ENCODE measurements at regions not wholly inside any gene's neighbourhood (a gene's known extent, or its start where the extent isn't known, plus 50 kb on each side); places are given as distances from the start of the nearest gene placed in this dataset.
"Not testable (repeated sequence)": the region's sequence is repeated elsewhere in the genome, so short reads cannot be mapped to it uniquely, and the experiment has no call there.

DNA sequence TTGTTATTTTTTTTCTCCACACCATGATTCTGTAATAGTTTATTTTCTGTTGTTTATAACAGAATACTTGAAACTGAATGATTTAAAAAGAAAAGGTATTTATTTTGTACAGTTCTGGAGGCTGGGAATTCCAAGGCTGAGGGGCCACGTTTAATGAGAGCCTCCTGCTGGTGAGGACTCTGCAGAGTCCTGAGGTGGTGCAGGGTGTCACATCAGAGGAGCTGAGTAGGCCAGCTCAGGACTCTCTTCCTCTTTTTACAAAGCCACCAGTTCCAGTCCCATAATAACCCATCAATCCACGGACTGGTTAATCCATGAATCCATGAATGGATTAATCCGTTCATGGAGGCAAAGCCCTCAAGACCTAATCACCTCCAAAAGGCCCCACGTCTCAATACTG, 71.6 kb downstream of the TFAP2A start:
- no peaks in the 10 kb centered on the region for H3K4me1 Mint-ChIP-seq (ENCODE audit: low read depth)
- no peaks in the 10 kb centered on the region for H3K27me3 Mint-ChIP-seq
- H3K36me3 Mint-ChIP-seq, result no peaks in the 10 kb centered on the region

DNA sequence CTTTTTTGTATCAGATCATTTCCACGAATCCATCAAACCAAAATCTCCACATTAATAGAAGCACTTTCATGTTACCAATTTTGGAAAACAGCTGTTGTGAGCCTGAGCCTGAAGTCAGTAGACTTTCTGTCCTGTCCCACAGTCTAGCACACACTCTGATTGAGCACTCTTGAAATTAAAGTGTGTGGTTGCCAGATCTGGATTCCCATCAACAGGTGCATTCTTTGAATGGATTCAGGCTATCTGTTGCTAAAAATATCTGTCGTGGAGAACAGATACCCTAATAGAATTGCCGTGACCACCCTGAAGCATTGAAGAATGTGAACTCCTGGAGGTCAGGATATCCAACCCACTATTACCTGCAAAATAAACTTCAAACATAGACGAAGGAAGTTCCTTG, 73.3 kb downstream of the TFAP2A start:
- Mint-ChIP-seq H3K27me3 (peaks cover 1% of the 10 kb centered on the region), H3K4me1 (ENCODE audit: low read depth) (no peaks in the 10 kb centered on the region), H3K27ac (no peak overlapping the region), H3K9me3 (ENCODE audit: low read depth) (no peaks in the 10 kb centered on the region), H3K4me3 (no peak overlapping the region), H3K36me3 (no peaks in the 10 kb centered on the region)

More for the DNA sequence above, 71.6 kb downstream of the TFAP2A start:
- Mint-ChIP-seq H3K9me3 (ENCODE audit: low read depth) (no peaks in the 10 kb centered on the region), H3K27ac (no peak overlapping the region), H3K4me3 (no peak overlapping the region)

DNA sequence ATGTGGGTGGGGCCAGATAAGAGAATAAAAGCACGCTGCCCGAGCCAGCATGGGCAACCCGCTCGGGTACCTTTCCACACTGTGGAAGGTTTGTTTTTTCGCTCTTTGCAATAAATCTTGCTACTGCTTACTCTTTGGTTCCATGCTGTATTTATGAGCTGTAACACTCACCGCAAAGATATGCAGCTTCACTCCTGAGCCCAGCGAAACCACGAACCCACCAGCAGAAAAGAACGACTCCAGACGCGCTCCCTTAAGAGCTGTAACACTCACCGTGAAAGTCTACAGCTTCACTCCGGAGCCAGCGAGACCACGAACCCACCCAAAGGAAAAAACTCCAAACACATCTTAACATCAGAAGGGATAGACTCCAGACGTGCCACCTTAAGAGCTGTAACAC, 76.7 kb downstream of the TFAP2A start:
- no peaks in the 10 kb centered on the region for H3K4me1 Mint-ChIP-seq (ENCODE audit: low read depth)
- H3K36me3 Mint-ChIP-seq, result no peaks in the 10 kb centered on the region

DNA sequence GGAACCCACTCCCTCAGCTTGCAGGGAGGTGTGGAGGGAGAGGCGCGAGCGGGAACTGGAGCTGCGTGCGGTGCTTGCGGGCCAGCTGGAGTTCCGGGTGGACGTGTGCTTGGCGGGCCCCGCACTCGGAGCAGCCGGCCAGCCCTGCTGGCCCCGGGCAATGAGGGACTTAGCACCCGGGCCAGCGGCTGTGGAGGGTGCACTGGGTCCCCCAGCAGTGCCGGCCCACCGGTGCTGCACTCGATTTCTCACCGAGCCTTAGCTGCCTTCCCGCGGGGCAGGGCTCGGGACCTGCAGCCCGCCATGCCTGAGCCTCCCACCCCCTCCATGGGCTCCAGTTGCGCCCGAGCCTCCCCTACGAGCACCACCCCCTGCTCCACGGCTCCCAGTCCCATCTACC, 77.5 kb downstream of the TFAP2A start:
- H3K36me3 Mint-ChIP-seq; H3K27me3 Mint-ChIP-seq; H3K4me3 Mint-ChIP-seq; H3K27ac Mint-ChIP-seq; H3K9me3 Mint-ChIP-seq (ENCODE audit: low read depth); H3K4me1 Mint-ChIP-seq (ENCODE audit: low read depth): not testable (repeated sequence)

More for the DNA sequence above, 76.7 kb downstream of the TFAP2A start:
- Mint-ChIP-seq H3K27me3 (peaks cover 1% of the 10 kb centered on the region), H3K4me3 (no peak overlapping the region), H3K27ac (no peak overlapping the region), H3K9me3 (ENCODE audit: low read depth) (no peaks in the 10 kb centered on the region)

DNA sequence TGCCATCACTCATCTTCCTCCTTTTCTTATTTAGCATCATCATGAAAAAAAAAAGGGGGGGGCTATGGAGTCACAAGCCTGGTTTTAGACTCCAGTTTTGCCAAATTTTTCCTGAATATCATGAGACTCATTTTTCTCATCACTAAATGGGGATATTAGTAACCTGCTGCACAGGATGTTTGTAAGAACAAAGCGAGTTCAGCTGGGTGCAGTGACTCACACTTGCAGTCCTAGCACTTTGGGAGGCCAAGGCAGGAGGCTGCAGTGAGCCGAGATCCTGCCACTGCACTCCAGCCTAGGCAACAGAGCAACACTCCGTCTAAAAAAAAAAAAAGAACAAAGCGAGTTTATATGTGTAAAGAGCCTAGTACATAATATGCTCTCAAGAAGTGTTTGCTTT, 82.8 kb downstream of the TFAP2A start:
- Mint-ChIP-seq H3K27me3 (peaks cover 1% of the 10 kb centered on the region), H3K36me3 (no peaks in the 10 kb centered on the region), H3K27ac (no peak overlapping the region), H3K4me3 (no peak overlapping the region), H3K9me3 (ENCODE audit: low read depth) (no peaks in the 10 kb centered on the region), H3K4me1 (ENCODE audit: low read depth) (no peaks in the 10 kb centered on the region)

GRCh38 chr6:10331334-10331968, 83.4 kb downstream of the TFAP2A start:
- Mint-ChIP-seq H3K36me3 (no peaks in the 10 kb centered on the region), H3K27ac (no peak overlapping the region), H3K27me3 (no peaks in the 10 kb centered on the region), H3K9me3 (ENCODE audit: low read depth) (no peaks in the 10 kb centered on the region), H3K4me3 (no peak overlapping the region), H3K4me1 (ENCODE audit: low read depth) (no peaks in the 10 kb centered on the region)

DNA sequence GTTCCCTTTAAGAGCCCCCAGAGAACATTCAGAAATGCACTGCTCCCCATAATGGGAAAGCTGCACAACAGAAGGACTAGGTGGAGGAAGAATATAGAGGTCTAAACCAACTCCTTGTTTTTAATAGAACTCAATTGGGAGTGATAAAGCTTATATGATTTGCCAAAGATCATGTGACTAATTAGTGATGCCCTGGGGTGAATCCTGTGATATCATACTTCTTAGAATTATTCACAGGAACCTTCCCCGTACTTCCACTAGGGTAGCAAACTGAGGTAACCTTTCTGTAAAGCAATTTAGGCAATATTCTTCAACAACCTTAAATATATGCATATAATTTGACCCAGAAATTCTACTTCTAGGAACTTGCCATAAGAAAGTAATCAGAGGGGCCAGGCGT, 84.4 kb downstream of the TFAP2A start:
- H3K9me3 Mint-ChIP-seq (ENCODE audit: low read depth), result no peaks in the 10 kb centered on the region
- H3K4me1 Mint-ChIP-seq (ENCODE audit: low read depth), result no peaks in the 10 kb centered on the region
- H3K27me3 Mint-ChIP-seq, result no peaks in the 10 kb centered on the region
- no peaks in the 10 kb centered on the region for H3K36me3 Mint-ChIP-seq
- no peak overlapping the region for H3K4me3 Mint-ChIP-seq
- H3K27ac Mint-ChIP-seq, result no peak overlapping the region

GRCh38 chr6:10323018-10323417, 91.9 kb downstream of the TFAP2A start:
- Mint-ChIP-seq H3K4me1 (ENCODE audit: low read depth) (no peaks in the 10 kb centered on the region), H3K36me3 (no peaks in the 10 kb centered on the region), H3K9me3 (ENCODE audit: low read depth) (no peaks in the 10 kb centered on the region), H3K27me3 (no peaks in the 10 kb centered on the region), H3K4me3 (no peak overlapping the region), H3K27ac (no peak overlapping the region)

DNA sequence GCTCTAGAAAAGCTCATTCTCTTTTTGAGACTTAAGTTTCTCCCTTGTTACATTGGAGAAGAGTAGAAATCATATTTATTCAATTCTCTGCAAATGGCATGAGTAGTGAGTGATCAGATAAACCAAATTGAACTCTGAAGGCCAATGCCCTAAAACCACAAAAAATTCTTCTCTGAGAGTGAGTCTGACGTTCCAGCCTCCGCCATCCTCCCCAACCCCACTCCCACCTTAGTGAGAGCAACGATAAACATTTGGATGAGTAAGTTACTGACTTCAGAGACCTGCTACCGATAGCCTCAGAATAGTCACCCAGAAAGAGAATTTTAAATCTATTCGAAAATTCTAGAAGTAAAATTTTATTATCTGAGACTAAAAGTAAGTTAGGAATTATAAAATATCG, 94.6 kb downstream of the TFAP2A start:
- H3K36me3 Mint-ChIP-seq, result no peaks in the 10 kb centered on the region
- no peaks in the 10 kb centered on the region for H3K9me3 Mint-ChIP-seq (ENCODE audit: low read depth)
- H3K4me3 Mint-ChIP-seq, result no peak overlapping the region
- H3K27ac Mint-ChIP-seq, result no peak overlapping the region
- no peaks in the 10 kb centered on the region for H3K4me1 Mint-ChIP-seq (ENCODE audit: low read depth)
- no peaks in the 10 kb centered on the region for H3K27me3 Mint-ChIP-seq

GRCh38 chr6:10316373-10316721, 98.5 kb downstream of the TFAP2A start:
- no peak overlapping the region for H3K4me3 Mint-ChIP-seq
- no peaks in the 10 kb centered on the region for H3K4me1 Mint-ChIP-seq (ENCODE audit: low read depth)
- H3K36me3 Mint-ChIP-seq, result no peaks in the 10 kb centered on the region
- no peaks in the 10 kb centered on the region for H3K9me3 Mint-ChIP-seq (ENCODE audit: low read depth)
- H3K27ac Mint-ChIP-seq, result no peak overlapping the region
- H3K27me3 Mint-ChIP-seq, result peaks cover 2% of the 10 kb centered on the region

GRCh38 chr6:10315658-10316372, 99.1 kb downstream of the TFAP2A start:
- H3K36me3 Mint-ChIP-seq, result no peaks in the 10 kb centered on the region
- no peaks in the 10 kb centered on the region for H3K4me1 Mint-ChIP-seq (ENCODE audit: low read depth)
- H3K9me3 Mint-ChIP-seq (ENCODE audit: low read depth), result no peaks in the 10 kb centered on the region
- no peak overlapping the region for H3K4me3 Mint-ChIP-seq
- H3K27ac Mint-ChIP-seq, result no peak overlapping the region
- peaks cover 2% of the 10 kb centered on the region for H3K27me3 Mint-ChIP-seq

GRCh38 chr6:10315034-10315433, 99.8 kb downstream of the TFAP2A start:
- H3K36me3 Mint-ChIP-seq, result no peaks in the 10 kb centered on the region
- peaks cover 2% of the 10 kb centered on the region for H3K27me3 Mint-ChIP-seq
- H3K4me1 Mint-ChIP-seq (ENCODE audit: low read depth), result no peaks in the 10 kb centered on the region
- H3K4me3 Mint-ChIP-seq, result no peak overlapping the region
- H3K27ac Mint-ChIP-seq, result no peak overlapping the region
- no peaks in the 10 kb centered on the region for H3K9me3 Mint-ChIP-seq (ENCODE audit: low read depth)

- H3K27ac Mint-ChIP-seq, result no peak overlapping the region
- peaks cover 2% of the 10 kb centered on the region for H3K27me3 Mint-ChIP-seq
- H3K4me1 Mint-ChIP-seq (ENCODE audit: low read depth), result no peaks in the 10 kb centered on the region
- no peaks in the 10 kb centered on the region for H3K9me3 Mint-ChIP-seq (ENCODE audit: low read depth)
- H3K4me3 Mint-ChIP-seq, result no peak overlapping the region
- no peaks in the 10 kb centered on the region for H3K36me3 Mint-ChIP-seq
Measured at GRCh38 chr6:10314163-10314955, 100.5 kb downstream of the TFAP2A start.

- Mint-ChIP-seq H3K4me3 (no peak overlapping the region), H3K27me3 (peaks cover 2% of the 10 kb centered on the region), H3K27ac (no peak overlapping the region), H3K4me1 (ENCODE audit: low read depth) (no peaks in the 10 kb centered on the region), H3K9me3 (ENCODE audit: low read depth) (no peaks in the 10 kb centered on the region), H3K36me3 (no peaks in the 10 kb centered on the region)
Measured at GRCh38 chr6:10313799-10314162, 101.1 kb downstream of the TFAP2A start.

GRCh38 chr6:10312445-10312844, 102.4 kb downstream of the TFAP2A start:
- H3K36me3 Mint-ChIP-seq, result no peaks in the 10 kb centered on the region

More at GRCh38 chr6:10312445-10312844, 102.4 kb downstream of the TFAP2A start:
- Mint-ChIP-seq H3K27ac (no peak overlapping the region), H3K4me3 (no peak overlapping the region), H3K4me1 (ENCODE audit: low read depth) (no peaks in the 10 kb centered on the region), H3K27me3 (peaks cover 2% of the 10 kb centered on the region), H3K9me3 (ENCODE audit: low read depth) (no peaks in the 10 kb centered on the region)

Data from activated naive CD8-positive, alpha-beta T cell (primary cell).